IMR-90 (cell line): ENCODE measurements at regions not wholly inside any gene's neighbourhood (a gene's known extent, or its start where the extent isn't known, plus 50 kb on each side); places are given as distances from the start of the nearest gene placed in this dataset.

Source experiments
- ATAC-seq: fragments of 200-7000 bp; cut with Tn5 transposase; 2 replicates; pipeline ENCODE4 v1.9.1; 2020; ENCODE audit warnings: low read depth, mild to moderate bottlenecking, moderate library complexity
- BruUV-seq: library from RNA; stranded (reverse); fragments of 400-500 nt; replicated peaks from 2 replicates; lab custom pipeline; 2021; lab: Mats Ljungman, UMichigan
- CTCF ChIA-PET: fragments of 300-600 bp; formaldehyde crosslinking; extraction: SDS; loops from one replicate; lab custom pipeline; 2021; ENCODE audit warnings: antibody characterized with exemption; lab: Yijun Ruan, JAX
- POLR2A ChIA-PET: fragments of 300-600 bp; sonication (Branson Sonifier 250); formaldehyde crosslinking; loops from one replicate; lab custom pipeline; 2022; ENCODE audit warnings: antibody characterized with exemption; ENCODE audit not compliant: unreplicated experiment; lab: Charles Lee
- DNase-seq: peaks from one replicate; pipeline ENCODE4 v3.0.0; 2013
- H2AFZ ChIP-seq: replicated peaks from 2 replicates; pipeline ENCODE3; 2013; ENCODE audit warnings: low read length, mild to moderate bottlenecking; ENCODE audit not compliant: poor library complexity
- H2AK5ac ChIP-seq: 2 replicates; pipeline ENCODE4 v1.6.1; 2013; ENCODE audit warnings: low read depth, low read length, inconsistent platforms
- H2AK9ac ChIP-seq: replicated peaks from 2 replicates; pipeline ENCODE3; 2013; ENCODE audit warnings: mild to moderate bottlenecking, low read depth, low read length, moderate library complexity; ENCODE audit not compliant: poor library complexity
- H2BK120ac ChIP-seq: 2 replicates; pipeline ENCODE4 v1.6.1; 2013; ENCODE audit warnings: low read depth, low read length, inconsistent platforms
- H2BK15ac ChIP-seq: 3 replicates; pipeline ENCODE4 v1.6.1; 2013; ENCODE audit warnings: low read depth, low read length, inconsistent platforms
- H2BK20ac ChIP-seq: 2 replicates; pipeline ENCODE4 v1.6.1; 2013; ENCODE audit warnings: low read depth, mild to moderate bottlenecking, inconsistent platforms, low read length, moderate library complexity
- H2BK5ac ChIP-seq: 2 replicates; pipeline ENCODE4 v1.6.1; 2013; ENCODE audit warnings: mild to moderate bottlenecking, low read depth, low read length, inconsistent platforms; ENCODE audit not compliant: poor library complexity, severe bottlenecking
- H3K14ac ChIP-seq: replicated peaks from 2 replicates; pipeline ENCODE4 v1.6.1; 2013; ENCODE audit warnings: low read depth, low read length, inconsistent platforms
- H3K18ac ChIP-seq: 2 replicates; pipeline ENCODE4 v1.6.1; 2013; ENCODE audit warnings: low read depth, low read length, control low read depth
- H3K23ac ChIP-seq: 2 replicates; pipeline ENCODE4 v1.6.1; 2013; ENCODE audit warnings: low read depth, low read length, inconsistent platforms
- H3K27ac ChIP-seq: 2 replicates; pipeline ENCODE4 v1.5.1; 2013; ENCODE audit warnings: mild to moderate bottlenecking, control low read depth, low read length; ENCODE audit not compliant: insufficient read depth
- H3K27me3 ChIP-seq: 2 replicates; pipeline ENCODE4 v1.6.1; 2013; ENCODE audit warnings: low read length; ENCODE audit not compliant: control insufficient read depth, insufficient read depth
- H3K36me3 ChIP-seq: 2 replicates; pipeline ENCODE4 v1.6.1; 2013; ENCODE audit warnings: low read length, mixed read lengths; ENCODE audit not compliant: control insufficient read depth, insufficient read depth
- H3K4ac ChIP-seq: 2 replicates; pipeline ENCODE4 v1.6.1; 2013; ENCODE audit warnings: low read depth, low read length, inconsistent platforms
- H3K4me1 ChIP-seq: 2 replicates; pipeline ENCODE4 v1.6.1; 2013; ENCODE audit warnings: low read length, mixed read lengths; ENCODE audit not compliant: control insufficient read depth, insufficient read depth
- H3K4me2 ChIP-seq: 2 replicates; pipeline ENCODE4 v1.6.1; 2013; ENCODE audit warnings: low read depth, mild to moderate bottlenecking, control low read depth, low read length, moderate library complexity
- H3K4me3 ChIP-seq: 2 replicates; pipeline ENCODE4 v1.5.1; 2013; ENCODE audit warnings: low read depth, mild to moderate bottlenecking, control low read depth, low read length, moderate library complexity; ENCODE audit not compliant: insufficient read depth
- H3K56ac ChIP-seq: 2 replicates; pipeline ENCODE4 v1.6.1; 2013; ENCODE audit warnings: low read length, inconsistent platforms; ENCODE audit not compliant: insufficient read depth; ENCODE audit errors: extremely low read depth
- H3K79me1 ChIP-seq, 2 experiments: 2 replicates each; pipeline ENCODE4 v1.6.1; 2013; ENCODE audit warnings: low read length in 2 of 2, inconsistent platforms in 1 of 2, low read depth in 1 of 2
- H3K9ac ChIP-seq: 2 replicates; pipeline ENCODE4 v1.6.1; 2013; ENCODE audit warnings: low read depth, low read length, control low read depth
- H3K9me1 ChIP-seq: 2 replicates; pipeline ENCODE4 v1.6.1; 2013; ENCODE audit warnings: low read length, inconsistent platforms; ENCODE audit not compliant: insufficient read depth
- H3K9me3 ChIP-seq: 2 replicates; pipeline ENCODE4 v1.6.1; 2013; ENCODE audit warnings: low read length; ENCODE audit not compliant: control insufficient read depth, insufficient read depth
- H4K20me1 ChIP-seq: 2 replicates; pipeline ENCODE4 v1.6.1; 2013; ENCODE audit warnings: low read length, inconsistent platforms; ENCODE audit not compliant: insufficient read depth
- H4K5ac ChIP-seq: 2 replicates; pipeline ENCODE4 v1.6.1; 2013; ENCODE audit warnings: mild to moderate bottlenecking, low read depth, low read length, control low read depth
- H4K8ac ChIP-seq, 2 experiments: 2 replicates each; pipeline ENCODE4 v1.6.1; 2013; ENCODE audit warnings: low read depth in 2 of 2, low read length in 2 of 2, control low read depth in 1 of 2, inconsistent platforms in 1 of 2
- H4K91ac ChIP-seq: 2 replicates; pipeline ENCODE4 v1.6.1; 2013; ENCODE audit warnings: low read depth, low read length, inconsistent platforms; ENCODE audit not compliant: insufficient read depth
- BHLHE40 ChIP-seq: fragments of 150-350 bp; IDR thresholded peaks from 2 replicates; pipeline ENCODE4 v1.6.1; 2016; ENCODE audit warnings: mild to moderate bottlenecking, low read depth, low read length
- CEBPB ChIP-seq: IDR thresholded peaks from 2 replicates; pipeline ENCODE4 v1.6.1; 2012; ENCODE audit warnings: low read depth, low read length, improper control_type of control experiment
- CHD1 ChIP-seq: IDR thresholded peaks from 2 replicates; pipeline ENCODE4 v1.6.1; 2012; ENCODE audit warnings: low read depth, low read length, improper control_type of control experiment
- FOS ChIP-seq: fragments of 150-350 bp; IDR thresholded peaks from 2 replicates; pipeline ENCODE4 v1.6.1; 2016; ENCODE audit warnings: low read depth, low read length
- MAFK ChIP-seq: IDR thresholded peaks from 2 replicates; pipeline ENCODE4 v1.6.1; 2012; ENCODE audit warnings: low read depth, low read length, improper control_type of control experiment
- MAZ ChIP-seq: IDR thresholded peaks from 2 replicates; pipeline ENCODE4 v1.6.1; 2012; ENCODE audit warnings: low read depth, mild to moderate bottlenecking, low read length, improper control_type of control experiment, moderate library complexity, borderline replicate concordance
- NFE2L2 ChIP-seq: fragments of 150-350 bp; IDR thresholded peaks from 2 replicates; pipeline ENCODE4 v1.6.1; 2016; ENCODE audit warnings: low read depth, mild to moderate bottlenecking, low read length
- POLR2A ChIP-seq: IDR thresholded peaks from 2 replicates; pipeline ENCODE4 v1.6.1; 2012; ENCODE audit warnings: mild to moderate bottlenecking, low read depth, low read length
- RAD21 ChIP-seq: IDR thresholded peaks from 2 replicates; pipeline ENCODE4 v1.6.1; 2012; ENCODE audit warnings: low read length, improper control_type of control experiment
- RCOR1 ChIP-seq: IDR thresholded peaks from 2 replicates; pipeline ENCODE4 v1.6.1; 2012; ENCODE audit warnings: mild to moderate bottlenecking, low read length, improper control_type of control experiment; ENCODE audit not compliant: insufficient replicate concordance
- RFX5 ChIP-seq: IDR thresholded peaks from 2 replicates; pipeline ENCODE4 v1.8.0; 2012; ENCODE audit warnings: low read depth, mild to moderate bottlenecking, low read length, moderate library complexity
- SMC3 ChIP-seq: fragments of 150-350 bp; IDR thresholded peaks from 2 replicates; pipeline ENCODE4 v1.6.1; 2016; ENCODE audit warnings: low read depth, mild to moderate bottlenecking, antibody characterized with exemption, low read length, moderate library complexity
- WGBS, 2 experiments: methylation state at CpG; one replicate each; pipeline versions ENCODE4 v1.1.5 to v1.1.7; 2013; ENCODE audit warnings: missing lambda C conversion rate in 2 of 2; ENCODE audit not compliant: insufficient read length in 1 of 2; ENCODE audit errors: extremely low coverage in 2 of 2; 5-methylcytosine and 5-hydroxymethylcytosine counted together
- dilution Hi-C: fragments of 300-500 bp; cut with HindIII; formaldehyde crosslinking; loops from one replicate; pipeline ENCODE4 v1.14.3; 2018; ENCODE audit warnings: low sequenced_read_pairs; ENCODE audit not compliant: unreplicated experiment
- in situ Hi-C: fragments of 300-500 bp; cut with MboI; formaldehyde crosslinking; loops from 3 replicates; pipeline ENCODE4 v1.14.3; 2019; ENCODE audit warnings: low sequenced_read_pairs, inconsistent platforms, mixed read lengths
- intact Hi-C: fragments of 100-400 bp; cut with micrococcal nuclease; formaldehyde crosslinking; loops from 2 replicates; pipeline ENCODE4 v1.10.0; 2022
- TF ChIP-seq, protein P1 (sequence below): conservative IDR thresholded peaks from 2 replicates; pipeline ENCODE4 v1.5.1; 2012; ENCODE audit warnings: mild to moderate bottlenecking, low read depth, low read length, improper control_type of control experiment
- TF ChIP-seq, protein P2 (sequence below): fragments of 150-350 bp; IDR thresholded peaks from 2 replicates; pipeline ENCODE4 v1.6.1; 2017; ENCODE audit warnings: mild to moderate bottlenecking, antibody characterized with exemption, low read length, low read depth
- TF ChIP-seq, protein P3 (sequence below): fragments of 150-350 bp; IDR thresholded peaks from 2 replicates; pipeline ENCODE4 v1.6.1; 2016; ENCODE audit warnings: low read depth, mild to moderate bottlenecking, low read length, moderate library complexity, borderline replicate concordance

DNA sequence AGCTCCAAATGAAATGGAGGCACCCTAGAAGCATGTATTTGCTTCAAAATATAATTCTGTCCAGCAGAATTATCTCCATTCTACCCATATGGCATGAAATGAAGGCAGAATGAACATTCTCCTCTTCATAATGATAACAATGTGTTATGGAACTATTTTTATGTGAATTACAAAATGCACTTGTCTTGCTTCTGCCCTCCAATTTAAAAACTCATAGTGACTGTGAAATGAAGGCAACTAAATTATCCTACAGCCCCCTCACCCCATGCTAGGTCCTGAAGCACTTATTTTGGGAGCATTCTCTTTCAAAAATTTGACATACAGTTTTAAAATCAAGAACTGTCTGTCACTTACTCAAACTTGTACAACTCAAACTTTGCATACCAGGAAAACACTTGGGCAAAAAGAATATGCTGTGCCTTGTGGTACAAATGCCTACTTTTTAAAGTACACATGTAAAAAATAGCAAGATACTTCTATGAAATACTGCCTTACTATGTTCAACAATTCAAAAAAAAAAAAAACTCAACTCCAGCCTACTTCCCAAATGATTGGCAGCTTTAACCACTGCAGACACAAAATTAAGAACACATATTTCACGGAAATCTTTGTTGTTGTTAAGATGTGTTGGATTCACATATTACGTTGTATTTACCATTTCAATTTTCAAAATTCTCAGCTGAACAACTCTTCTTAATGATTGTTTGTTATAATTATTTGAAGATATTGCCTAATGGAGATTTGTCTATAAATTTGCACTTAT lies 213.3 kb upstream of the NFIA start:
- dilution Hi-C loops (no loop called here), intact Hi-C loops (no loop called here), in situ Hi-C loops (loop anchor here (25.0 kb wide), 1 partner anchor 993 kb away; no protein-coding TSS in a partner anchor)
- no TSS peak for BruUV-seq
- Histone ChIP-seq H3K4me3 (no peak overlapping the region), H3K23ac (no peak overlapping the region), H3K9me1 (no peaks in the 10 kb centered on the region), H3K79me1 (no peaks in the 10 kb centered on the region), H3K18ac (no peak overlapping the region), H2AK5ac (no peak overlapping the region), H4K5ac (no peak overlapping the region), H2BK5ac (no peak overlapping the region), H3K4me1 (no peaks in the 10 kb centered on the region), H3K9me3 (no peaks in the 10 kb centered on the region), H3K27ac (no peak overlapping the region), H2AFZ (no peak overlapping the region), H4K8ac (no peak overlapping the region), H3K4me2 (no peak overlapping the region), H2AK9ac (no peak overlapping the region), H3K56ac (no peak overlapping the region), H4K20me1 (no peaks in the 10 kb centered on the region), H3K14ac (no peak overlapping the region), H2BK120ac (no peak overlapping the region), H4K91ac (no peak overlapping the region), H3K36me3 (no peaks in the 10 kb centered on the region), H3K27me3 (no peaks in the 10 kb centered on the region), H3K9ac (no peak overlapping the region), H2BK15ac (no peak overlapping the region), H2BK20ac (no peak overlapping the region), H3K4ac (no peak overlapping the region)
- POLR2A ChIA-PET = no interaction called here
- TF ChIP-seq, protein P1, sequence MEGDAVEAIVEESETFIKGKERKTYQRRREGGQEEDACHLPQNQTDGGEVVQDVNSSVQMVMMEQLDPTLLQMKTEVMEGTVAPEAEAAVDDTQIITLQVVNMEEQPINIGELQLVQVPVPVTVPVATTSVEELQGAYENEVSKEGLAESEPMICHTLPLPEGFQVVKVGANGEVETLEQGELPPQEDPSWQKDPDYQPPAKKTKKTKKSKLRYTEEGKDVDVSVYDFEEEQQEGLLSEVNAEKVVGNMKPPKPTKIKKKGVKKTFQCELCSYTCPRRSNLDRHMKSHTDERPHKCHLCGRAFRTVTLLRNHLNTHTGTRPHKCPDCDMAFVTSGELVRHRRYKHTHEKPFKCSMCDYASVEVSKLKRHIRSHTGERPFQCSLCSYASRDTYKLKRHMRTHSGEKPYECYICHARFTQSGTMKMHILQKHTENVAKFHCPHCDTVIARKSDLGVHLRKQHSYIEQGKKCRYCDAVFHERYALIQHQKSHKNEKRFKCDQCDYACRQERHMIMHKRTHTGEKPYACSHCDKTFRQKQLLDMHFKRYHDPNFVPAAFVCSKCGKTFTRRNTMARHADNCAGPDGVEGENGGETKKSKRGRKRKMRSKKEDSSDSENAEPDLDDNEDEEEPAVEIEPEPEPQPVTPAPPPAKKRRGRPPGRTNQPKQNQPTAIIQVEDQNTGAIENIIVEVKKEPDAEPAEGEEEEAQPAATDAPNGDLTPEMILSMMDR = no peak
- no peak for TF ChIP-seq CHD1
- TF ChIP-seq, protein P2, sequence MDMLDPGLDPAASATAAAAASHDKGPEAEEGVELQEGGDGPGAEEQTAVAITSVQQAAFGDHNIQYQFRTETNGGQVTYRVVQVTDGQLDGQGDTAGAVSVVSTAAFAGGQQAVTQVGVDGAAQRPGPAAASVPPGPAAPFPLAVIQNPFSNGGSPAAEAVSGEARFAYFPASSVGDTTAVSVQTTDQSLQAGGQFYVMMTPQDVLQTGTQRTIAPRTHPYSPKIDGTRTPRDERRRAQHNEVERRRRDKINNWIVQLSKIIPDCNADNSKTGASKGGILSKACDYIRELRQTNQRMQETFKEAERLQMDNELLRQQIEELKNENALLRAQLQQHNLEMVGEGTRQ = no peak
- no peak for TF ChIP-seq BHLHE40
- TF ChIP-seq FOS = no peak
- TF ChIP-seq MAFK = no peak
- TF ChIP-seq, protein P3, sequence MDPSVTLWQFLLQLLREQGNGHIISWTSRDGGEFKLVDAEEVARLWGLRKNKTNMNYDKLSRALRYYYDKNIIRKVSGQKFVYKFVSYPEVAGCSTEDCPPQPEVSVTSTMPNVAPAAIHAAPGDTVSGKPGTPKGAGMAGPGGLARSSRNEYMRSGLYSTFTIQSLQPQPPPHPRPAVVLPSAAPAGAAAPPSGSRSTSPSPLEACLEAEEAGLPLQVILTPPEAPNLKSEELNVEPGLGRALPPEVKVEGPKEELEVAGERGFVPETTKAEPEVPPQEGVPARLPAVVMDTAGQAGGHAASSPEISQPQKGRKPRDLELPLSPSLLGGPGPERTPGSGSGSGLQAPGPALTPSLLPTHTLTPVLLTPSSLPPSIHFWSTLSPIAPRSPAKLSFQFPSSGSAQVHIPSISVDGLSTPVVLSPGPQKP = no peak
- no peak for TF ChIP-seq SMC3
- TF ChIP-seq RFX5 = no peak
- TF ChIP-seq MAZ = no peak
- no peak for TF ChIP-seq POLR2A
- TF ChIP-seq NFE2L2 = no peak
- TF ChIP-seq RAD21 = no peak
- TF ChIP-seq RCOR1 = no peak
- TF ChIP-seq CEBPB = no peak
- DNase-seq (no peak), ATAC-seq (no peak)
- WGBS, 2 experiments = no CpG with 5 or more reads among the region's 2 CpGs
- CTCF ChIA-PET = no interaction called here
